ENCODE measurements at regions not wholly inside any gene's neighbourhood (a gene's known extent, or its start where the extent isn't known, plus 50 kb on each side); places are given as distances from the start of the nearest gene placed in this dataset.

GRCh38 chr13:83621765-83622421, 260.4 kb downstream of the SLITRK1 start:
- no peak for DNase-seq (ENCODE audit: low read depth)
- H3K4me3 ChIP-seq (ENCODE audit: low read depth, low read length): no peak overlapping the region

GRCh38 chr13:83620530-83621220, 261.6 kb downstream of the SLITRK1 start:
- DNase-seq (ENCODE audit: low read depth): peak; percentile 45
- no peak overlapping the region for H3K4me3 ChIP-seq (ENCODE audit: low read depth, low read length)

GRCh38 chr13:83618966-83619365, 263.3 kb downstream of the SLITRK1 start:
- H3K4me3 ChIP-seq (ENCODE audit: low read depth, low read length): no peak overlapping the region
- peak; percentile 55 for DNase-seq (ENCODE audit: low read depth)

- DNase-seq (ENCODE audit: low read depth): no peak
- H3K4me3 ChIP-seq (ENCODE audit: low read depth, low read length): no peak overlapping the region
Measured at GRCh38 chr13:83613524-83613923, 268.8 kb downstream of the SLITRK1 start.

- no peak for DNase-seq (ENCODE audit: low read depth)
- no peak overlapping the region for H3K4me3 ChIP-seq (ENCODE audit: low read depth, low read length)
Measured at GRCh38 chr13:83601539-83601938, 280.7 kb downstream of the SLITRK1 start.

- DNase-seq (ENCODE audit: low read depth): no peak
- no peak overlapping the region for H3K4me3 ChIP-seq (ENCODE audit: low read depth, low read length)
Measured at GRCh38 chr13:83592095-83592494, 290.2 kb downstream of the SLITRK1 start.

- DNase-seq (ENCODE audit: low read depth): no peak
- H3K4me3 ChIP-seq (ENCODE audit: low read depth, low read length): no peak overlapping the region
Measured at GRCh38 chr13:83589814-83590213, 292.5 kb downstream of the SLITRK1 start.

- DNase-seq (ENCODE audit: low read depth): no peak
Measured at GRCh38 chr13:83577183-83577582, 305.1 kb downstream of the SLITRK1 start.

GRCh38 chr13:83568019-83568418, 314.3 kb downstream of the SLITRK1 start:
- no peak for DNase-seq (ENCODE audit: low read depth)
- no peak overlapping the region for H3K4me3 ChIP-seq (ENCODE audit: low read depth, low read length)

More at GRCh38 chr13:83577183-83577582, 305.1 kb downstream of the SLITRK1 start:
- no peak overlapping the region for H3K4me3 ChIP-seq (ENCODE audit: low read depth, low read length)

GRCh38 chr13:83563499-83563898, 318.8 kb downstream of the SLITRK1 start:
- no peak for DNase-seq (ENCODE audit: low read depth)
- H3K4me3 ChIP-seq (ENCODE audit: low read depth, low read length): no peak overlapping the region

- no peak overlapping the region for H3K4me3 ChIP-seq (ENCODE audit: low read depth, low read length)
- DNase-seq (ENCODE audit: low read depth): no peak
Measured at GRCh38 chr13:83557845-83558244, 324.4 kb downstream of the SLITRK1 start.

- H3K4me3 ChIP-seq (ENCODE audit: low read depth, low read length): no peak overlapping the region
- no peak for DNase-seq (ENCODE audit: low read depth)
Measured at GRCh38 chr13:83549671-83550070, 332.6 kb downstream of the SLITRK1 start.

- no peak for DNase-seq (ENCODE audit: low read depth)
Measured at GRCh38 chr13:83547043-83547442, 335.2 kb downstream of the SLITRK1 start.

GRCh38 chr13:83546476-83546875, 335.8 kb downstream of the SLITRK1 start:
- H3K4me3 ChIP-seq (ENCODE audit: low read depth, low read length): no peak overlapping the region
- no peak for DNase-seq (ENCODE audit: low read depth)

More at GRCh38 chr13:83547043-83547442, 335.2 kb downstream of the SLITRK1 start:
- H3K4me3 ChIP-seq (ENCODE audit: low read depth, low read length): no peak overlapping the region

GRCh38 chr13:83538636-83539035, 343.6 kb downstream of the SLITRK1 start:
- H3K4me3 ChIP-seq (ENCODE audit: low read depth, low read length): no peak overlapping the region
- DNase-seq (ENCODE audit: low read depth): no peak

GRCh38 chr13:83536941-83537340, 345.3 kb downstream of the SLITRK1 start:
- DNase-seq (ENCODE audit: low read depth): no peak
- H3K4me3 ChIP-seq (ENCODE audit: low read depth, low read length): no peak overlapping the region

- H3K4me3 ChIP-seq (ENCODE audit: low read depth, low read length): no peak overlapping the region
- DNase-seq (ENCODE audit: low read depth): no peak
Measured at GRCh38 chr13:83536153-83536552, 346.1 kb downstream of the SLITRK1 start.

- H3K4me3 ChIP-seq (ENCODE audit: low read depth, low read length): no peak overlapping the region
- DNase-seq (ENCODE audit: low read depth): no peak
Measured at GRCh38 chr13:83532809-83533208, 349.5 kb downstream of the SLITRK1 start.

GRCh38 chr13:83531022-83531421, 351.3 kb downstream of the SLITRK1 start:
- DNase-seq (ENCODE audit: low read depth): no peak
- H3K4me3 ChIP-seq (ENCODE audit: low read depth, low read length): no peak overlapping the region

GRCh38 chr13:83516781-83517180, 365.5 kb downstream of the SLITRK1 start:
- no peak for DNase-seq (ENCODE audit: low read depth)
- no peak overlapping the region for H3K4me3 ChIP-seq (ENCODE audit: low read depth, low read length)
